ENCODE measurements at regions not wholly inside any gene's neighbourhood (a gene's known extent, or its start where the extent isn't known, plus 50 kb on each side); places are given as distances from the start of the nearest gene placed in this dataset.

DNA sequence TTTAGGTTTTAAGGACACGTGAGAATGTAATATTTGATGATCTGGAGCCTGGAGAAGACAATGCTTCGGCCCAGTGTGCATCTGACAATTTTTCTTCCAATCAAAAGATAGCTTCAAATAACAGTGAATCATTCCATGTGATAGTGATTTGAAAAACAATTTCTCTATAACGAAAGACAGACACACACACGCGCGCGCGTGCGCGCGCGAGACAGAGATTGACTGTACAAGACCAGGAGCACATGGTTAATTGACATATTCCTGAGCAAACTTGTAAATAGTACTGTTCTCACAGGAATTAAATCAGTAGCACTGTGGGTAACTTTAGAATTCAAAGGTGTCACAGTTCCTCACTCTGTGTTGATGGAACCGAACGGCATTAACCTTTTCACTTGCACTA lies 287.5 kb upstream of the LMO3 start:
- Mint-ChIP-seq H3K9me3 (no peaks in the 10 kb centered on the region), H3K27me3 (no peaks in the 10 kb centered on the region), H3K36me3 (peaks cover 3% of the 10 kb centered on the region), H3K4me1 (ENCODE audit: unreplicated experiment) (no peaks in the 10 kb centered on the region), H3K4me3 (no peak overlapping the region), H3K27ac (no peak overlapping the region)
- TF ChIP-seq CTCF (conservative IDR thresholded peaks at IDR 0.05), result no peak
- DNase-seq (ENCODE audit: extremely low spot score, unreplicated experiment), result no peak

DNA sequence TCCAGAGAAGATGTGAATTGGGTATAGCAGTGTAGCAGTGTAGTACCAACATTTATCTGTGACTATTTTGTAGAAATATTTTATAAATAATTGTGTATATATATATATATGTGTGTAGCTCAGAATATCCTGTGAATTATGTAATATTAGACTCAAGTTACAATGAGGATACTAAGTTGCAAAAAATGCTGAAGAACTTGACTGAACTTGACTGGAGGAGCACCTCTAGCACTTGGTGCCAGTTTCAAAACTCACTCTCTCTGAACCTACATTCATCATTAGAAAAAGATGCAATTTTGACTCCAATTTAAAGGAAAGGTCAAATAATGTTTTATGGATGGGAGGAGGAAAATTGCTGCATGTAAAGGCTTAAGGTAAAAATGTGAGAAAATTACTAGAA lies 285.7 kb upstream of the LMO3 start:
- Mint-ChIP-seq H3K9me3 (peaks cover 7% of the 10 kb centered on the region), H3K4me1 (ENCODE audit: unreplicated experiment) (no peaks in the 10 kb centered on the region), H3K36me3 (peaks cover 3% of the 10 kb centered on the region), H3K27ac (no peak overlapping the region), H3K27me3 (no peaks in the 10 kb centered on the region), H3K4me3 (no peak overlapping the region)
- no peak for TF ChIP-seq CTCF (conservative IDR thresholded peaks at IDR 0.05)
- DNase-seq (ENCODE audit: extremely low spot score, unreplicated experiment), result no peak

DNA sequence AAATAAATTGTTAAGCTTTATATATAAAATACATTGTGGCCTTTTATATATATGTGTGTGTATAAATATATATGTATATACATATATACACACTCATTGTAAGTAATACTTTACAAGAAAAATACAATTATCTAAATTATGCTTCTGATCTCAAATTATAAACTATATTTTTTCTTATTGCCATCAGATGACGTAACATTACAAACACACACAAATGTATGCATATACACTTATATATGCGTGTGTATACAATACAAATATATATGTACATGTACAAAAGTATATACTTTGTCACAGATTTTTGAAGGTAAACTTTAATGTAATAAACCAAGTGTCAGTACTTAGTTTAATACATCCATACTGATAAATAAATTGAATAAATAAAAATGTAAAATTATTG lies 278.9 kb upstream of the LMO3 start:
- no peak for TF ChIP-seq CTCF (conservative IDR thresholded peaks at IDR 0.05)
- no peaks in the 10 kb centered on the region for H3K36me3 Mint-ChIP-seq
- peaks cover 11% of the 10 kb centered on the region for H3K4me1 Mint-ChIP-seq (ENCODE audit: unreplicated experiment)
- H3K4me3 Mint-ChIP-seq, result no peak overlapping the region
- peaks cover 7% of the 10 kb centered on the region for H3K9me3 Mint-ChIP-seq
- DNase-seq (ENCODE audit: extremely low spot score, unreplicated experiment), result no peak
- H3K27me3 Mint-ChIP-seq, result no peaks in the 10 kb centered on the region
- H3K27ac Mint-ChIP-seq, result no peak overlapping the region

DNA sequence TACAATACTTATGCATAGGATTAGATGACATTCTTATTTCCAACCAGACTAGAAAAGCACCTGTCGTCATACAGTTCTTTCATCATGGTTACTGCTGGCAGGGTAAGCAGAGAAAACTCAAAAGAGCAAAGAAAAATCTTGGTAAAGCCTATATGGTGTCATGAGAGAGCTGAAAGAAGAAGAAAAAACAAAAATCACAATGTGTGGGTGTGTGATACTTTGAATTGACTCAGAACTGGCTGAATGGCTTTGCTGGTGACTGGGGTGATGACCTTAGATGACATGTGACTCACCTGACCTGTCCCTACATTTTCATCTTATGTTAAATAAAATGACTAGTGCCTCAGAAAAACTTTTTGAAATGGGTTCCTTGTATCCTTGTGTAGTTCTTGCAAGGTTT lies 278.1 kb upstream of the LMO3 start:
- Mint-ChIP-seq H3K4me1 (ENCODE audit: unreplicated experiment) (peaks cover 11% of the 10 kb centered on the region), H3K36me3 (no peaks in the 10 kb centered on the region), H3K27ac (no peak overlapping the region), H3K4me3 (no peak overlapping the region), H3K9me3 (peaks cover 7% of the 10 kb centered on the region), H3K27me3 (no peaks in the 10 kb centered on the region)
- DNase-seq (ENCODE audit: extremely low spot score, unreplicated experiment), result no peak
- no peak for TF ChIP-seq CTCF (conservative IDR thresholded peaks at IDR 0.05)

DNA sequence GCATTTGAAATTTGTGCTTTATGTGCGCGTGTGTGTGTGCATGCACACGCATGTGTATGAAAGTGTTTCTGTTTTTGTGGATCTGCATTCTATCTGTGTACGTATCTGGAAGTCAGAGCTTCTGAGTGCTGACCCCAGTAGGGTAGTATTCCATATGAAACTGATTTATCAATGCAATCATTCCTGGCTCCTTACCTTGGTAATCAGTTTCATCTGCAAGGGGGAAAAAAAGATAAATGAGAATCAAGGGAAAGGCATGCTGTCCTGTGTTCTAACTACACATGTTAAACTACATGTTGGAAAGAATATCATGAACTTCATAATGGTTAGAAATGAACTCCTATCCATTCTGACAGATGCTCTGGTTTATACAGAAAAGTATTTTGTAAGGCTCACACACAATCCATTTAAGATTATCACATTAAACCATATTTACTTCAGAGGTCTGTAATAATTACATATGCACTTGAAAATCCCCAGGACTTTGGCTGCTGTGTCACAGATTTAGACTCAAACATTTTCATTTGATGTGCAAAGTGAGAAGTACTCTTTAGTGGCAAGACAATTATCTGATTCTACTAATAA lies 276.1 kb upstream of the LMO3 start:
- Mint-ChIP-seq H3K27ac (no peak overlapping the region), H3K9me3 (no peaks in the 10 kb centered on the region), H3K4me3 (no peak overlapping the region), H3K27me3 (no peaks in the 10 kb centered on the region), H3K4me1 (ENCODE audit: unreplicated experiment) (peaks cover 11% of the 10 kb centered on the region), H3K36me3 (no peaks in the 10 kb centered on the region)
- TF ChIP-seq CTCF (conservative IDR thresholded peaks at IDR 0.05), result no peak
- no peak for DNase-seq (ENCODE audit: extremely low spot score, unreplicated experiment)

DNA sequence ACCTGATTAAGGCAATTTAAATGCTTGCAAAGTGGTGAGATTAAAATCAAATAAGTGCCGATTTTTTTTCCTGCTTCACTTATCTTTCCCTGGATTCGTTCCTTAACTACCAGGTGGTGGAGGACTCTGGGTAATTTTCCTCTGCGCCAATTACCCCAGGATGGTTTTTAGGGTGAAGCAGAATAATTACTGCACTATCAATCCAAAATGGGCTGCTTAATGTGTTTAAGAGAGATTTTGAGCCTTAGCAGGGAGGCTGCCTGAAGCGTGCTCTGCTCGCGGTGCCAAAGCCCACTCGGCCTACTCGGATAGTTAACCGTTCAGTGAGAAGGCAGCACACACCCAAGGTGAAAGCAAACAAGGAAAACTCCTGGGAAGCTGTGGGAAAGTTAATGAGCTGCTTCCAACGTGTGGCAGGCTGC lies 274.9 kb upstream of the LMO3 start:
- DNase-seq (ENCODE audit: extremely low spot score, unreplicated experiment), result no peak
- no peaks in the 10 kb centered on the region for H3K36me3 Mint-ChIP-seq
- TF ChIP-seq CTCF (conservative IDR thresholded peaks at IDR 0.05), result no peak
- no peaks in the 10 kb centered on the region for H3K9me3 Mint-ChIP-seq
- no peaks in the 10 kb centered on the region for H3K27me3 Mint-ChIP-seq
- peak overlapping the region; percentile 33 for H3K27ac Mint-ChIP-seq
- H3K4me3 Mint-ChIP-seq, result peak overlapping the region; percentile 72
- peaks cover 11% of the 10 kb centered on the region for H3K4me1 Mint-ChIP-seq (ENCODE audit: unreplicated experiment)
